GM12878 (cell line): ENCODE measurements at regions not wholly inside any gene's neighbourhood (a gene's known extent, or its start where the extent isn't known, plus 50 kb on each side); places are given as distances from the start of the nearest gene placed in this dataset.

Experiments
- ATAC-seq: fragments of 200-7000 bp; cut with Tn5 transposase; 3 replicates; pipeline ENCODE4 v1.9.1; 2020; ENCODE audit warnings: mild to moderate bottlenecking, moderate library complexity
- BruUV-seq: library from RNA; stranded (reverse); fragments of 400-500 nt; replicated peaks from 2 replicates; lab custom pipeline; 2021; lab: Mats Ljungman, UMichigan
- CTCF ChIA-PET: fragments of 300-600 bp; sonication (Branson Sonifier 250); formaldehyde crosslinking; extraction: SDS; loops from one replicate; lab custom pipeline; 2021; ENCODE audit warnings: inconsistent platforms; lab: Yijun Ruan, JAX
- POLR2A ChIA-PET: fragments of 350-600 bp; formaldehyde crosslinking; extraction: SDS; loops from one replicate; lab custom pipeline; 2021; ENCODE audit warnings: inconsistent platforms; lab: Charles Lee
- RAD21 ChIA-PET: fragments of 300-600 bp; sonication (Branson Sonifier 250); formaldehyde crosslinking; loops from one replicate; lab custom pipeline; 2023; ENCODE audit warnings: antibody characterized with exemption; ENCODE audit not compliant: unreplicated experiment; lab: Charles Lee
- SMC1A ChIA-PET: fragments of 300-600 bp; sonication (Branson Sonifier 250); formaldehyde crosslinking; loops from one replicate; lab custom pipeline; 2023; ENCODE audit not compliant: unreplicated experiment, uncharacterized antibody; lab: Charles Lee
- DNase-seq: peaks from one replicate; pipeline ENCODE4 v3.0.0-alpha.2; 2011; ENCODE audit warnings: low read depth, low spot score
- FAIRE-seq: peaks from 3 replicates; lab custom pipeline; 2011; peaks lifted over from hg19 to GRCh38; lab: Jason Lieb, UNC
- H2AFZ ChIP-seq: 2 replicates; pipeline ENCODE4 v1.6.0; 2011; ENCODE audit warnings: low read depth, low read length, control low read depth; ENCODE audit not compliant: control insufficient read depth
- H3K27ac ChIP-seq: 2 replicates; pipeline ENCODE4 v1.5.1; 2011; ENCODE audit warnings: control low read depth; ENCODE audit not compliant: control insufficient read depth, insufficient read depth
- H3K27me3 ChIP-seq, 2 experiments: replicated peaks in 1 of 2; 2 replicates each; pipeline versions ENCODE4 v1.6.0 to v1.6.1; 2011; ENCODE audit warnings: low read length in 1 of 2; ENCODE audit not compliant: control insufficient read depth in 2 of 2, insufficient read depth in 2 of 2
- H3K36me3 ChIP-seq, 2 experiments: 2 replicates each; pipeline ENCODE4 v1.5.1; 2011; ENCODE audit warnings: low read length in 1 of 2; ENCODE audit not compliant: control insufficient read depth in 2 of 2, insufficient read depth in 2 of 2
- H3K4me1 ChIP-seq: 2 replicates; pipeline ENCODE4 v1.6.1; 2011; ENCODE audit warnings: mild to moderate bottlenecking, low read length, moderate library complexity, mixed read lengths; ENCODE audit not compliant: control insufficient read depth, insufficient read depth
- H3K4me2 ChIP-seq: 2 replicates; pipeline ENCODE4 v1.6.0; 2011; ENCODE audit warnings: control low read depth; ENCODE audit not compliant: control insufficient read depth, insufficient read depth
- H3K4me3 ChIP-seq: fragments of 200-600 bp; sonication (generic); 2 replicates; pipeline ENCODE4 v1.5.1; 2016
- H3K79me2 ChIP-seq: 2 replicates; pipeline ENCODE4 v1.6.0; 2011; ENCODE audit warnings: low read length; ENCODE audit not compliant: control insufficient read depth, insufficient read depth
- H3K9ac ChIP-seq: 2 replicates; pipeline ENCODE4 v1.8.0; 2011; ENCODE audit warnings: low read length, control low read depth, mixed read lengths; ENCODE audit not compliant: control insufficient read depth, insufficient read depth
- H3K9me3 ChIP-seq: replicated peaks from 3 replicates; pipeline ENCODE4 v1.5.1; 2011; ENCODE audit warnings: mild to moderate bottlenecking, low read length; ENCODE audit not compliant: control insufficient read depth, insufficient read depth
- H4K20me1 ChIP-seq: 2 replicates; pipeline ENCODE4 v1.6.0; 2011; ENCODE audit not compliant: control insufficient read depth, insufficient read depth
- BACH1 ChIP-seq: fragments of 450-650 bp; IDR thresholded peaks from 2 replicates; pipeline ENCODE4 v1.6.1; 2017; ENCODE audit warnings: mild to moderate bottlenecking, borderline replicate concordance
- CBX5 ChIP-seq: sonication (generic); IDR thresholded peaks from 2 replicates; pipeline ENCODE4 v1.6.1; 2016; ENCODE audit warnings: low read depth, moderate library complexity, mild to moderate bottlenecking, inconsistent platforms
- CHD1 ChIP-seq: IDR thresholded peaks from 2 replicates; pipeline ENCODE4 v1.6.1; 2012; ENCODE audit warnings: low read depth, low read length, improper control_type of control experiment
- EED ChIP-seq: sonication (generic); IDR thresholded peaks from 2 replicates; pipeline ENCODE4 v1.6.1; 2016; ENCODE audit warnings: antibody characterized with exemption, low read depth
- ESRRA ChIP-seq: IDR thresholded peaks from 2 replicates; pipeline ENCODE4 v1.6.1; 2012; ENCODE audit warnings: mild to moderate bottlenecking, low read length, improper control_type of control experiment
- EZH2 ChIP-seq: IDR thresholded peaks from 2 replicates; pipeline ENCODE4 v1.6.1; 2012; ENCODE audit warnings: low read depth, mild to moderate bottlenecking, control low read depth, inconsistent platforms, low read length, borderline replicate concordance; ENCODE audit not compliant: control insufficient read depth
- LARP7 ChIP-seq: fragments of 450-650 bp; IDR thresholded peaks from 2 replicates; pipeline ENCODE4 v1.6.1; 2017; ENCODE audit warnings: mild to moderate bottlenecking
- MYB ChIP-seq: fragments of 150-350 bp; IDR thresholded peaks from 2 replicates; pipeline ENCODE4 v1.6.1; 2014; ENCODE audit warnings: mild to moderate bottlenecking, low read depth, low read length, borderline replicate concordance
- NRF1 ChIP-seq: conservative IDR thresholded peaks from 2 replicates; pipeline ENCODE4 v1.6.1; 2011; ENCODE audit warnings: mild to moderate bottlenecking, low read depth, low read length, improper control_type of control experiment
- RBBP5 ChIP-seq: fragments of 200-600 bp; sonication (generic); conservative IDR thresholded peaks from 2 replicates; pipeline ENCODE4 v1.6.1; 2016
- SMARCA5 ChIP-seq: fragments of 450-650 bp; IDR thresholded peaks from 2 replicates; pipeline ENCODE4 v1.6.1; 2017; ENCODE audit warnings: mild to moderate bottlenecking
- SREBF2 ChIP-seq: IDR thresholded peaks from 2 replicates; pipeline ENCODE4 v1.6.1; 2012; ENCODE audit warnings: mild to moderate bottlenecking, low read length
- SUZ12 ChIP-seq: fragments of 200-600 bp; sonication (generic); IDR thresholded peaks from one replicate; pipeline ENCODE4 v1.6.1; 2018; ENCODE audit warnings: antibody characterized with exemption, mild to moderate bottlenecking; ENCODE audit not compliant: unreplicated experiment
- ZNF622 ChIP-seq: fragments of 450-650 bp; IDR thresholded peaks from 2 replicates; pipeline ENCODE4 v1.6.1; 2017; ENCODE audit warnings: mild to moderate bottlenecking, inconsistent platforms
- in situ Hi-C: fragments of 300-500 bp; cut with MboI; formaldehyde crosslinking; loops from 9 replicates; pipeline ENCODE4 v1.14.3; 2018; ENCODE audit warnings: mixed read lengths
- intact Hi-C: fragments of 100-400 bp; cut with micrococcal nuclease; formaldehyde crosslinking; loops from one replicate; pipeline ENCODE4 v1.14.2; 2022; ENCODE audit not compliant: unreplicated experiment

DNA sequence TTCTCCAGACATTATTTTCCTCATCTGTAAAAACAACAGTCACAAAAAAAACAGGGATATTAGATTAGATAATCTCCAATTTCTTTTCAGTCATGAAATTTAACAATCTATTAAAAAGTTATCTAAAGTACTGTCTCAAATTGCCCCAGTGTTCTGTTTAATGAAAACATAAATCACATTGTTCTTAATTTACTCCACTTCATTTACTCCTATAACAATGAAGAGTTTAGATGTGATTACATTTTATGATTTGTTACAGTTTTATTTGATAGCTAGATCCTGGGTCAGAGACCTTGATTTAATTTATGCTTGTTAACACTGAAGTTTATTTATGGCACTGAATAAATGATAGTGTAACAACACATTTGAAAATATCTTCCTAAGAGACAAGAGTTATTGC is 230.2 kb upstream of the TRPC4 start:
- SMC1A ChIA-PET, result interaction anchor here (1.3 kb wide), 1 partner anchor 9 kb away, joined by 3 read pairs; no protein-coding TSS in a partner anchor
- TF ChIP-seq SUZ12, result no peak
- no peak for TF ChIP-seq CHD1
- no peak for TF ChIP-seq RBBP5
- no peak for TF ChIP-seq NRF1
- no peak for TF ChIP-seq LARP7
- TF ChIP-seq EED, result no peak
- no peak for TF ChIP-seq ESRRA
- TF ChIP-seq SREBF2, result no peak
- TF ChIP-seq MYB, result no peak
- no peak for TF ChIP-seq BACH1
- no peak for TF ChIP-seq SMARCA5
- no peak for TF ChIP-seq EZH2
- no peak for TF ChIP-seq CBX5
- no peak for TF ChIP-seq ZNF622
- Histone ChIP-seq H4K20me1 (no peaks in the 10 kb centered on the region), H3K27me3 (no peaks in the 10 kb centered on the region), H3K79me2 (no peaks in the 10 kb centered on the region), H3K4me2 (no peak overlapping the region), H3K4me1 (no peaks in the 10 kb centered on the region), H3K36me3 (no peaks in the 10 kb centered on the region), H2AFZ (no peak overlapping the region), H3K27ac (no peak overlapping the region), H3K4me3 (no peak overlapping the region), H3K9me3 (no peaks in the 10 kb centered on the region), H3K9ac (no peak overlapping the region)
- in situ Hi-C loops, result no loop called here
- no TSS peak for BruUV-seq
- no peak for ATAC-seq
- CTCF ChIA-PET, result no interaction called here
- POLR2A ChIA-PET, result no interaction called here
- no peak for DNase-seq
- RAD21 ChIA-PET, result no interaction called here
- no peak for FAIRE-seq
- intact Hi-C loops, result no loop called here
